ENCODE measurements at regions not wholly inside any gene's neighbourhood (a gene's known extent, or its start where the extent isn't known, plus 50 kb on each side); places are given as distances from the start of the nearest gene placed in this dataset.

GRCh38 chr5:143921525-143922311 lies 109.8 kb downstream of the HMHB1 start:
- TF ChIP-seq CTCF (conservative IDR thresholded peaks at IDR 0.05) = no peak
- no peak for TF ChIP-seq EZH2 (IDR thresholded peaks at IDR 0.05; ENCODE audit: low read depth)

All from PC-9 (cell line).